Suprapubic skin (tissue), 4 donors: ENCODE measurements at regions not wholly inside any gene's neighbourhood (a gene's known extent, or its start where the extent isn't known, plus 50 kb on each side); places are given as distances from the start of the nearest gene placed in this dataset.

Source experiments
- DNase-seq, 2 donors: peaks; one replicate each; pipeline ENCODE4 v3.0.0-alpha.2; 2019; ENCODE audit warnings: low spot score in 2 of 2
- H3K27ac ChIP-seq: fragments of 200-600 bp; sonication (generic); one replicate; pipeline ENCODE4 v1.5.1; 2019
- H3K27me3 ChIP-seq: fragments of 200-600 bp; sonication (generic); one replicate; pipeline ENCODE4 v1.5.1; 2019
- H3K36me3 ChIP-seq: fragments of 200-600 bp; sonication (generic); one replicate; pipeline ENCODE4 v1.5.1; 2019
- H3K4me1 ChIP-seq: fragments of 200-600 bp; sonication (generic); one replicate; pipeline ENCODE4 v1.5.1; 2019
- H3K4me3 ChIP-seq: fragments of 200-600 bp; sonication (generic); one replicate; pipeline ENCODE4 v1.5.1; 2019; ENCODE audit warnings: mild to moderate bottlenecking
- H3K9me3 ChIP-seq: fragments of 200-600 bp; sonication (generic); one replicate; pipeline ENCODE4 v1.5.1; 2019
- CTCF ChIP-seq, 2 donors: fragments of 200-600 bp in 1 of 2; fragments of 450-650 bp in 1 of 2; sonication (generic) in 1 of 2; IDR thresholded peaks; one replicate each; pipeline ENCODE4 v1.5.1; 2016 to 2019; ENCODE audit warnings: antibody characterized with exemption in 2 of 2, mild to moderate bottlenecking in 1 of 2, moderate library complexity in 1 of 2
- EP300 ChIP-seq: sonication (generic); formaldehyde crosslinking; IDR thresholded peaks from one replicate; pipeline ENCODE4 v1.6.1; 2017; ENCODE audit warnings: antibody characterized with exemption
- POLR2A ChIP-seq, 2 donors: fragments of 450-650 bp; IDR thresholded peaks; one replicate each; pipeline ENCODE4 v1.6.1; 2017; ENCODE audit warnings: antibody characterized with exemption in 2 of 2, mild to moderate bottlenecking in 2 of 2, moderate library complexity in 2 of 2
- POLR2AphosphoS5 ChIP-seq, 3 donors: sonication (generic); formaldehyde crosslinking; IDR thresholded peaks; one replicate each; pipeline ENCODE4 v1.6.1; 2017; ENCODE audit warnings: antibody characterized with exemption in 3 of 3
- WGBS: methylation state at CpG from one replicate; pipeline ENCODE4 v1.1.5; 2018; 5-methylcytosine and 5-hydroxymethylcytosine counted together

DNA sequence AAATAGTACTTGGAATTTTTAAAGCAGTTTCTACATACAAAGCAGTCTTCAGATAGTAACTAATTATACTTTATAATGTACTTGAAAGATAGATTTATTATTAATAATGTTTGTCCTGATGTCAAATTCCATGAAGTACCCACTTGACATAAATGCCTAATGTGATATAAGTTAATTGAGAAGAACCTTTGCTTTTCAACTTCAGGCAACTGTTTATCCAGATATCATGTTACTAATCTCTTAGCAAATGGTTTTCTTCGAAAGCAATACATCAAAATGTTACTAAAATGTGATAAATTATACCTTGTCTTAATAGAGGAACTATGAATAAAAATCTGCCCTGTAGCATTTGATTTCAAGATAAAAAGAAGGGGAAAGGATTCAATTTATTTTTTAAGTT is 146.8 kb upstream of the FBXL17 start:
- no peak for DNase-seq
- no peaks in the 10 kb centered on the region for H3K27me3 ChIP-seq
- TF ChIP-seq EP300 (no peak), POLR2A (IDR thresholded peaks at IDR 0.05) (no peak), POLR2AphosphoS5 (IDR thresholded peaks at IDR 0.05) (no peak), CTCF (IDR thresholded peaks at IDR 0.05) (no peak)
- H3K4me3 ChIP-seq, result no peak overlapping the region
- H3K36me3 ChIP-seq, result no peaks in the 10 kb centered on the region
- no peaks in the 10 kb centered on the region for H3K4me1 ChIP-seq
- 37% methylated on average over 1 of the region's 1 CpG for WGBS
- no peak overlapping the region for H3K27ac ChIP-seq
- H3K9me3 ChIP-seq, result no peaks in the 10 kb centered on the region

GRCh38 chr5:108524564-108524963 is 142.7 kb upstream of the FBXL17 start:
- Histone ChIP-seq H3K9me3 (no peaks in the 10 kb centered on the region), H3K4me3 (no peak overlapping the region), H3K27ac (no peak overlapping the region), H3K4me1 (no peaks in the 10 kb centered on the region), H3K36me3 (no peaks in the 10 kb centered on the region), H3K27me3 (no peaks in the 10 kb centered on the region)
- no peak for DNase-seq
- TF ChIP-seq POLR2AphosphoS5 (IDR thresholded peaks at IDR 0.05) (no peak), POLR2A (IDR thresholded peaks at IDR 0.05) (no peak), EP300 (no peak), CTCF (IDR thresholded peaks at IDR 0.05) (no peak)

GRCh38 chr5:108523360-108523759 is 141.5 kb upstream of the FBXL17 start:
- no peak for DNase-seq
- H3K4me1 ChIP-seq, result no peaks in the 10 kb centered on the region
- no peaks in the 10 kb centered on the region for H3K36me3 ChIP-seq
- H3K9me3 ChIP-seq, result no peaks in the 10 kb centered on the region
- no peak overlapping the region for H3K27ac ChIP-seq
- TF ChIP-seq POLR2AphosphoS5 (IDR thresholded peaks at IDR 0.05), result no peak
- no peak for TF ChIP-seq POLR2A (IDR thresholded peaks at IDR 0.05)
- no peak for TF ChIP-seq CTCF (IDR thresholded peaks at IDR 0.05)
- no peak for TF ChIP-seq EP300
- H3K27me3 ChIP-seq, result no peaks in the 10 kb centered on the region
- no peak overlapping the region for H3K4me3 ChIP-seq

- H3K4me3 ChIP-seq, result no peak overlapping the region
- H3K4me1 ChIP-seq, result no peaks in the 10 kb centered on the region
- H3K27me3 ChIP-seq, result no peaks in the 10 kb centered on the region
- TF ChIP-seq CTCF (IDR thresholded peaks at IDR 0.05), result peak; percentile 11 to 48
- TF ChIP-seq EP300, result no peak
- H3K9me3 ChIP-seq, result no peaks in the 10 kb centered on the region
- no peak overlapping the region for H3K27ac ChIP-seq
- DNase-seq, result no peak
- 27% methylated on average over 4 of the region's 4 CpGs for WGBS
- H3K36me3 ChIP-seq, result no peaks in the 10 kb centered on the region
Observed at GRCh38 chr5:108521841-108522506, 140.1 kb upstream of the FBXL17 start.

GRCh38 chr5:108521011-108521700 is 139.3 kb upstream of the FBXL17 start:
- no peaks in the 10 kb centered on the region for H3K27me3 ChIP-seq
- no peak for TF ChIP-seq POLR2A (IDR thresholded peaks at IDR 0.05)
- no peak for TF ChIP-seq CTCF (IDR thresholded peaks at IDR 0.05)
- TF ChIP-seq EP300, result no peak
- TF ChIP-seq POLR2AphosphoS5 (IDR thresholded peaks at IDR 0.05), result no peak
- DNase-seq, result no peak
- H3K27ac ChIP-seq, result no peak overlapping the region
- no peaks in the 10 kb centered on the region for H3K9me3 ChIP-seq
- WGBS, result 25% methylated on average over 7 of the region's 7 CpGs
- H3K4me1 ChIP-seq, result no peaks in the 10 kb centered on the region
- no peak overlapping the region for H3K4me3 ChIP-seq
- no peaks in the 10 kb centered on the region for H3K36me3 ChIP-seq
